ENCODE measurements at regions not wholly inside any gene's neighbourhood (a gene's known extent, or its start where the extent isn't known, plus 50 kb on each side); places are given as distances from the start of the nearest gene placed in this dataset.
A peak's percentile ranks its signal among the peaks of the same experiment; 100 is the strongest.

- DNase-seq, result no peak
Measured at GRCh38 chr10:133035952-133036351, 51.8 kb upstream of the ADGRA1 start.

GRCh38 chr10:133034762-133035161 is 53.0 kb upstream of the ADGRA1 start:
- no peak for DNase-seq

- no peak for DNase-seq
Measured at GRCh38 chr10:133034092-133034491, 53.6 kb upstream of the ADGRA1 start.

GRCh38 chr10:133033742-133034048 is 54.0 kb upstream of the ADGRA1 start:
- DNase-seq, result no peak

- no peak for DNase-seq
Measured at GRCh38 chr10:133032976-133033741, 54.6 kb upstream of the ADGRA1 start.

- DNase-seq, result no peak
Measured at GRCh38 chr10:133032231-133032630, 55.5 kb upstream of the ADGRA1 start.

GRCh38 chr10:133031541-133032125 is 56.1 kb upstream of the ADGRA1 start:
- DNase-seq, result no peak

- DNase-seq, result no peak
Measured at GRCh38 chr10:133030781-133031180, 56.9 kb upstream of the ADGRA1 start.

- DNase-seq, result no peak
Measured at GRCh38 chr10:133030126-133030525, 57.6 kb upstream of the ADGRA1 start.

- no peak for DNase-seq
Measured at GRCh38 chr10:133028956-133029355, 58.8 kb upstream of the ADGRA1 start.

- DNase-seq, result no peak
Measured at GRCh38 chr10:133028158-133028557, 59.6 kb upstream of the ADGRA1 start.

GRCh38 chr10:133027482-133027881 is 60.2 kb upstream of the ADGRA1 start:
- DNase-seq, result no peak

- no peak for DNase-seq
Measured at GRCh38 chr10:133026726-133027395, 60.9 kb upstream of the ADGRA1 start.

GRCh38 chr10:133026171-133026570 is 61.6 kb upstream of the ADGRA1 start:
- no peak for DNase-seq

- DNase-seq, result no peak
Measured at GRCh38 chr10:133025558-133026090, 62.1 kb upstream of the ADGRA1 start.

- no peak for DNase-seq
Measured at GRCh38 chr10:133024704-133025557, 62.8 kb upstream of the ADGRA1 start.

- no peak for DNase-seq
Measured at GRCh38 chr10:133023216-133023843, 64.4 kb upstream of the ADGRA1 start.

GRCh38 chr10:133022776-133023100 is 65.0 kb upstream of the ADGRA1 start:
- peak; percentile 81 for DNase-seq

- DNase-seq, result no peak
Measured at GRCh38 chr10:133021963-133022775, 65.6 kb upstream of the ADGRA1 start.

GRCh38 chr10:133021116-133021962 is 66.4 kb upstream of the ADGRA1 start:
- no peak for DNase-seq

Measured in muscle of arm (tissue), 1 donor.